ENCODE measurements at regions not wholly inside any gene's neighbourhood (a gene's known extent, or its start where the extent isn't known, plus 50 kb on each side); places are given as distances from the start of the nearest gene placed in this dataset.

DNA sequence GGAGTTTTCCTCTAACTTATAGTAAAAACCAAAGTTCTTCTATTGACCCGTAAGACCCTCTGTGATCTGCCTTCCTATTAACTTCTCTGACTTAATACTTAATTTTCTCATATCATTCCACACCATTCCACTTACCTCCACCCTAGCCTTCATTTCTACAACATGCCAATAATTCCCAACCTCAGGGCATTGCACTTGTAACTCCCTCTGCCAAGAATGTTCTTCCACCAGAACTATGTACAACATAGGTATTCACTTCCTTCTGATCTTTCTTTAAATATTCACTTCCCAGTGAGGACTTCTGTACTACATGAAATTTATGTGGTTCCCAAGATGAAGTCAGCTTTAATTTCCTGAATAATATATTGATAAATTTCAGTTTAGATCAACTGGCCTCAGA lies 531.7 kb downstream of the LRFN5 start:
- DNase-seq: no peak

GRCh38 chr14:42130815-42131214 lies 524.1 kb downstream of the LRFN5 start:
- H3K4me3 ChIP-seq (ENCODE audit: low read depth in 1 of 3, low read length in 3 of 3): no peak overlapping the region
- no peak for DNase-seq

More for the DNA sequence above, 531.7 kb downstream of the LRFN5 start:
- no peaks in the 10 kb centered on the region for H3K36me3 ChIP-seq (ENCODE audit: control insufficient read depth in 3 of 3, insufficient read depth in 2 of 3, low read depth in 1 of 3, low read length in 3 of 3)
- no peak overlapping the region for H3K27ac ChIP-seq (ENCODE audit: low read depth in 1 of 3, low read length in 2 of 3)
- no peaks in the 10 kb centered on the region for H3K27me3 ChIP-seq (ENCODE audit: control insufficient read depth in 3 of 3, insufficient read depth in 3 of 3, low read length in 3 of 3)
- no peaks in the 10 kb centered on the region for H3K4me1 ChIP-seq (ENCODE audit: control insufficient read depth in 3 of 3, insufficient read depth in 2 of 3, low read depth in 1 of 3, low read length in 2 of 3)
- no peak overlapping the region for H3K4me3 ChIP-seq (ENCODE audit: low read depth in 1 of 3, low read length in 3 of 3)
- 87 to 93% (median 89%) methylated on average over 1 of the region's 1 CpG for WGBS, 3 donors
- H3K9me3 ChIP-seq (ENCODE audit: control insufficient read depth in 2 of 2, insufficient read depth in 1 of 2, low read depth in 1 of 2, low read length in 1 of 2): no peaks in the 10 kb centered on the region
- FAIRE-seq: no peak

DNA sequence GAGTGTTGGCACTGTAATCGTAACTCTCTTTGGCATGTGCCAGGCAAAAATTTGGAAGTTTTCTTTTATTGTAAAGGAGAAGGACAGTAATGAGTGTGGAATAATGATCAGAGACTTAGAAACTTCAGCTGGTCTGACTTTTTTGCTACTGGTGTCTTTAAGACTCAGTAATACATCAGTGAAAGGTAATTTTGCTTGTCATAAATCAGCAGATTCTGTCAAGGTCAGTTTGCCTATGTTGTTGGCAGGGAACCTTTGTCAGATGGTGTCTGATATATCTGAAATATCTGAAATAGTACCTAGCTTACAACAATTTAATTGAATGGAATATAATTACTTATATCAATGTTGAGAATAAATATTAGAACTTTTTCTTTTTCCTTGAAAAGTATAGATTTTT lies 516.9 kb downstream of the LRFN5 start:
- Histone ChIP-seq H3K27ac (ENCODE audit: low read depth in 1 of 3, low read length in 2 of 3) (no peak overlapping the region), H3K36me3 (ENCODE audit: control insufficient read depth in 3 of 3, insufficient read depth in 2 of 3, low read depth in 1 of 3, low read length in 3 of 3) (no peaks in the 10 kb centered on the region), H3K4me1 (ENCODE audit: control insufficient read depth in 3 of 3, insufficient read depth in 2 of 3, low read depth in 1 of 3, low read length in 2 of 3) (no peaks in the 10 kb centered on the region), H3K4me3 (ENCODE audit: low read depth in 1 of 3, low read length in 3 of 3) (no peak overlapping the region), H3K27me3 (ENCODE audit: control insufficient read depth in 3 of 3, insufficient read depth in 3 of 3, low read length in 3 of 3) (no peaks in the 10 kb centered on the region), H3K9me3 (ENCODE audit: control insufficient read depth in 2 of 2, insufficient read depth in 1 of 2, low read depth in 1 of 2, low read length in 1 of 2) (no peaks in the 10 kb centered on the region)
- no peak for FAIRE-seq
- no peak for DNase-seq
- 74 to 88% (median 84%) methylated on average over 1 of the region's 1 CpG for WGBS, 3 donors

More at GRCh38 chr14:42130815-42131214, 524.1 kb downstream of the LRFN5 start:
- no peaks in the 10 kb centered on the region for H3K4me1 ChIP-seq (ENCODE audit: control insufficient read depth in 3 of 3, insufficient read depth in 2 of 3, low read depth in 1 of 3, low read length in 2 of 3)
- H3K9me3 ChIP-seq (ENCODE audit: control insufficient read depth in 2 of 2, insufficient read depth in 1 of 2, low read depth in 1 of 2, low read length in 1 of 2): no peaks in the 10 kb centered on the region
- no peak overlapping the region for H3K27ac ChIP-seq (ENCODE audit: low read depth in 1 of 3, low read length in 2 of 3)
- H3K27me3 ChIP-seq (ENCODE audit: control insufficient read depth in 3 of 3, insufficient read depth in 3 of 3, low read length in 3 of 3): no peaks in the 10 kb centered on the region
- no peaks in the 10 kb centered on the region for H3K36me3 ChIP-seq (ENCODE audit: control insufficient read depth in 3 of 3, insufficient read depth in 2 of 3, low read depth in 1 of 3, low read length in 3 of 3)
- FAIRE-seq: no peak

- no peak overlapping the region for H3K27ac ChIP-seq (ENCODE audit: low read depth in 1 of 3, low read length in 2 of 3)
- FAIRE-seq (no peak), DNase-seq (no peak)
- H3K36me3 ChIP-seq (ENCODE audit: control insufficient read depth in 3 of 3, insufficient read depth in 2 of 3, low read depth in 1 of 3, low read length in 3 of 3): no peaks in the 10 kb centered on the region
- WGBS, 3 donors: 90 to 91% (median 91%) methylated on average over 45 to 60 of the region's 60 CpGs
- H3K4me3 ChIP-seq (ENCODE audit: low read depth in 1 of 3, low read length in 3 of 3): no peak overlapping the region
- no peaks in the 10 kb centered on the region for H3K4me1 ChIP-seq (ENCODE audit: control insufficient read depth in 3 of 3, insufficient read depth in 2 of 3, low read depth in 1 of 3, low read length in 2 of 3)
- peaks cover 7 to 27% of the 10 kb centered on the region in 2 donors for H3K9me3 ChIP-seq (ENCODE audit: control insufficient read depth in 2 of 2, insufficient read depth in 1 of 2, low read depth in 1 of 2, low read length in 1 of 2)
- H3K27me3 ChIP-seq (ENCODE audit: control insufficient read depth in 3 of 3, insufficient read depth in 3 of 3, low read length in 3 of 3): no peaks in the 10 kb centered on the region
These were observed 506.8 kb downstream of the LRFN5 start for GRCh38 chr14:42113358-42114069.

DNA sequence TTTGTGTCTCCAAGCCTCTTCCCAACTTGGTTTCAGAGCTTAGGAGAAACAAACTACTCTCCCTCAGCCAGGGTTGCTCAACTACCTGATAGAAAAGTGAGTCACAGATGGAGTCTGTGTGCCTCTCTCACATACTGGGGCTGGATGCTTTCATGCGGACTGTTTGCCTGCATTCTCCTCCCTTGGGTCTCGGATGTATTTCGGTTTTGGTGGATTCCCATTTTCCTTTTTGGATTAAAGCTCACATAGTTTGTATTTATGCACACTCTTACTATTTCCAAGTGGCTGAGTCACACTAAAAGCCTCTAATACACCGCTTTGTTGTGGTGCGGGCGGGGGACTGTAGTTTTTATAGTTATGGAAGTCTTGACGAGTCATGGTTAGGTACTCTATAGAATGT lies 505.4 kb downstream of the LRFN5 start:
- Histone ChIP-seq H3K9me3 (ENCODE audit: control insufficient read depth in 2 of 2, insufficient read depth in 1 of 2, low read depth in 1 of 2, low read length in 1 of 2) (peaks cover 7 to 27% of the 10 kb centered on the region in 2 donors), H3K36me3 (ENCODE audit: control insufficient read depth in 3 of 3, insufficient read depth in 2 of 3, low read depth in 1 of 3, low read length in 3 of 3) (no peaks in the 10 kb centered on the region), H3K27me3 (ENCODE audit: control insufficient read depth in 3 of 3, insufficient read depth in 3 of 3, low read length in 3 of 3) (no peaks in the 10 kb centered on the region), H3K27ac (ENCODE audit: low read depth in 1 of 3, low read length in 2 of 3) (no peak overlapping the region), H3K4me3 (ENCODE audit: low read depth in 1 of 3, low read length in 3 of 3) (no peak overlapping the region), H3K4me1 (ENCODE audit: control insufficient read depth in 3 of 3, insufficient read depth in 2 of 3, low read depth in 1 of 3, low read length in 2 of 3) (no peaks in the 10 kb centered on the region)
- WGBS, 3 donors: 87 to 93% (median 89%) methylated on average over 7 of the region's 7 CpGs
- DNase-seq (no peak), FAIRE-seq (no peak)

GRCh38 chr14:42111355-42111754 lies 504.7 kb downstream of the LRFN5 start:
- Histone ChIP-seq H3K36me3 (ENCODE audit: control insufficient read depth in 3 of 3, insufficient read depth in 2 of 3, low read depth in 1 of 3, low read length in 3 of 3) (no peaks in the 10 kb centered on the region), H3K4me3 (ENCODE audit: low read depth in 1 of 3, low read length in 3 of 3) (no peak overlapping the region), H3K9me3 (ENCODE audit: control insufficient read depth in 2 of 2, insufficient read depth in 1 of 2, low read depth in 1 of 2, low read length in 1 of 2) (peaks cover 7 to 27% of the 10 kb centered on the region in 2 donors), H3K27me3 (ENCODE audit: control insufficient read depth in 3 of 3, insufficient read depth in 3 of 3, low read length in 3 of 3) (no peaks in the 10 kb centered on the region), H3K27ac (ENCODE audit: low read depth in 1 of 3, low read length in 2 of 3) (no peak overlapping the region), H3K4me1 (ENCODE audit: control insufficient read depth in 3 of 3, insufficient read depth in 2 of 3, low read depth in 1 of 3, low read length in 2 of 3) (no peaks in the 10 kb centered on the region)
- 84 to 86% (median 86%) methylated on average over 2 of the region's 2 CpGs for WGBS, 3 donors
- DNase-seq: no peak
- no peak for FAIRE-seq

DNA sequence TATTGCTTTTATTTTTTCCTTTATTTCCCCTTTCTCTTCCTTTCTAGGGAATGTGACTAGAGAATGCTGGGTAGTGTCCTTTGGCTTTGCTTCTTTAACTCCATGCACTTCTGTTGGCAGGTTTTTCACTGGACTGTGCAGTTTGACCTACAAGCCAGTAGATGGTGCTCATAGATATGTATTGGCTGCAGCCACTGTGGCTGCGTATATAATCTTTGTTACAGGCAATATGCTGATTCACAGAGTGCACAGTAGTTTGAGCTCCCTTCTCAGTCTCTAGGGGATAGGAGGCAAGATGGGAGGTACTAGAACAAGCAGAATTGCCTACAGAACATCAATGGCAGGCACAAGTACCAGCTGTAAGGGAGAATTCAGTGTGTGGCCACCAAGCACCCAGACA lies 503.5 kb downstream of the LRFN5 start:
- H3K27ac ChIP-seq (ENCODE audit: low read depth in 1 of 3, low read length in 2 of 3): no peak overlapping the region
- DNase-seq (no peak), FAIRE-seq (no peak)
- WGBS, 3 donors: 58 to 70% (median 64%) methylated on average over 1 of the region's 1 CpG
- no peaks in the 10 kb centered on the region for H3K4me1 ChIP-seq (ENCODE audit: control insufficient read depth in 3 of 3, insufficient read depth in 2 of 3, low read depth in 1 of 3, low read length in 2 of 3)
- H3K36me3 ChIP-seq (ENCODE audit: control insufficient read depth in 3 of 3, insufficient read depth in 2 of 3, low read depth in 1 of 3, low read length in 3 of 3): no peaks in the 10 kb centered on the region
- H3K4me3 ChIP-seq (ENCODE audit: low read depth in 1 of 3, low read length in 3 of 3): no peak overlapping the region
- H3K27me3 ChIP-seq (ENCODE audit: control insufficient read depth in 3 of 3, insufficient read depth in 3 of 3, low read length in 3 of 3): no peaks in the 10 kb centered on the region
- H3K9me3 ChIP-seq (ENCODE audit: control insufficient read depth in 2 of 2, insufficient read depth in 1 of 2, low read depth in 1 of 2, low read length in 1 of 2): peaks cover 7 to 27% of the 10 kb centered on the region in 2 donors

DNA sequence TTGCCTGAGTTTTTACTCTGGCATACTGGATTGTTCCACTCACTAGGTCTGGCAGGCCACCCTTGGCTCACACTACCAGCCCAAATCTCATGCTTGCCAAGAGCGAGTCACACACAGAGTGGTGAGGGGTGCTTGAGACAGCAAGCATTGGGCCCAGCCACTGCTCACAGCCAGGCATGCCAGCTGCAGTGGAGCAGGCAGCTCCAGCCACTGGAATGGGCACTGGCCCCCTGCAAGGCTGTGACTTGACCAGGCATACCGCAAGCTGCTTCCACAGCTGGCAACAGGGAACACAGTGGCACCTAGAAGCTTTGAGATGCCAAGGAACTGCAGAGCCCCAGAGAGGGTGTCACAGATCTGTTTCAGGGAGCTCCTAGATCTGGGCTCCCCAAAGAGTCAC lies 488.5 kb downstream of the LRFN5 start:
- 91 to 95% (median 93%) methylated on average over 2 of the region's 2 CpGs for WGBS, 3 donors
- DNase-seq (no peak), FAIRE-seq (no peak)
- Histone ChIP-seq H3K9me3 (ENCODE audit: control insufficient read depth in 2 of 2, insufficient read depth in 1 of 2, low read depth in 1 of 2, low read length in 1 of 2) (peaks cover 2 to 9% of the 10 kb centered on the region in 2 donors), H3K27ac (ENCODE audit: low read depth in 1 of 3, low read length in 2 of 3) (no peak overlapping the region), H3K4me3 (ENCODE audit: low read depth in 1 of 3, low read length in 3 of 3) (no peak overlapping the region), H3K27me3 (ENCODE audit: control insufficient read depth in 3 of 3, insufficient read depth in 3 of 3, low read length in 3 of 3) (no peaks in the 10 kb centered on the region), H3K36me3 (ENCODE audit: control insufficient read depth in 3 of 3, insufficient read depth in 2 of 3, low read depth in 1 of 3, low read length in 3 of 3) (no peaks in the 10 kb centered on the region), H3K4me1 (ENCODE audit: control insufficient read depth in 3 of 3, insufficient read depth in 2 of 3, low read depth in 1 of 3, low read length in 2 of 3) (no peaks in the 10 kb centered on the region)

DNA sequence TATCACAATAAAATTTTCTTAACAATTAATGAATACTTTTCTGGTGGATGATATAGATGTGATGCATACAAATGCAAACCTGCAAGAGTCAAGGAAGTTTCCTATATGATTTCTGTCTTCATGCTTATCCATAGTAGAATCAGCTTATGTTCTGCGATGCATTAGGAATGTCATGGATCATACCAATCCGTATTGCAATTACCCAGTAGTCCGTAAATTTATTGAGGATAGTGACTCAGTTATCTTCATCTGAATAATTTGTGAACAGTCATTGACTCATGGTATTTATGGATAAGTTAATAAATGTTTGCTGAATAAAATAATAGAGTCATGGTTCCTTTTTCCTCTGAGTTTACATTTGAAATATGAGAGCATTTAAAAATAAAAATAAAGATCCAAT lies 483.4 kb downstream of the LRFN5 start:
- no peaks in the 10 kb centered on the region for H3K36me3 ChIP-seq (ENCODE audit: control insufficient read depth in 3 of 3, insufficient read depth in 2 of 3, low read depth in 1 of 3, low read length in 3 of 3)
- peaks cover under 1 to 2% of the 10 kb centered on the region in 2 donors for H3K9me3 ChIP-seq (ENCODE audit: control insufficient read depth in 2 of 2, insufficient read depth in 1 of 2, low read depth in 1 of 2, low read length in 1 of 2)
- H3K4me1 ChIP-seq (ENCODE audit: control insufficient read depth in 3 of 3, insufficient read depth in 2 of 3, low read depth in 1 of 3, low read length in 2 of 3): no peaks in the 10 kb centered on the region
- no peak for FAIRE-seq
- H3K4me3 ChIP-seq (ENCODE audit: low read depth in 1 of 3, low read length in 3 of 3): no peak overlapping the region
- H3K27me3 ChIP-seq (ENCODE audit: control insufficient read depth in 3 of 3, insufficient read depth in 3 of 3, low read length in 3 of 3): no peaks in the 10 kb centered on the region
- no peak overlapping the region for H3K27ac ChIP-seq (ENCODE audit: low read depth in 1 of 3, low read length in 2 of 3)
- DNase-seq: no peak
- 89 to 91% (median 90%) methylated on average over 3 of the region's 3 CpGs for WGBS, 3 donors

Data from small intestine (tissue), 7 donors.